Kidney (tissue), 13 donors: ENCODE measurements at regions not wholly inside any gene's neighbourhood (a gene's known extent, or its start where the extent isn't known, plus 50 kb on each side); places are given as distances from the start of the nearest gene placed in this dataset.
"Not testable (repeated sequence)": the region's sequence is repeated elsewhere in the genome, so short reads cannot be mapped to it uniquely, and the experiment has no call there.

Source experiments
- DNase-seq, 5 donors: peaks; one replicate each; pipeline ENCODE4 v3.0.0-alpha.2; 2013 to 2020
- FAIRE-seq: peaks from 2 replicates; lab custom pipeline; 2012; peaks lifted over from hg19 to GRCh38; lab: Jason Lieb, UNC
- H3K27ac ChIP-seq, 2 donors: one replicate each; pipeline ENCODE4 v1.7.0; 2013; ENCODE audit warnings: low read depth in 2 of 2, low read length in 2 of 2, inconsistent platforms in 1 of 2
- H3K27me3 ChIP-seq: one replicate; pipeline ENCODE4 v1.7.1; 2013; ENCODE audit warnings: low read length, inconsistent platforms; ENCODE audit not compliant: control insufficient read depth, insufficient read depth
- H3K36me3 ChIP-seq, 3 donors: one replicate each; pipeline versions ENCODE4 v1.7.0 to v1.7.1; 2013; ENCODE audit warnings: low read length in 3 of 3, control low read depth in 1 of 3, inconsistent platforms in 1 of 3; ENCODE audit not compliant: insufficient read depth in 3 of 3, control insufficient read depth in 2 of 3
- H3K4me1 ChIP-seq, 3 donors: one replicate each; pipeline versions ENCODE4 v1.7.0 to v1.7.1; 2013; ENCODE audit warnings: low read length in 3 of 3, inconsistent platforms in 1 of 3, low read depth in 1 of 3; ENCODE audit not compliant: control insufficient read depth in 2 of 3, insufficient read depth in 2 of 3
- H3K4me3 ChIP-seq, 3 donors: one replicate each; pipeline versions ENCODE4 v1.7.0 to v1.8.1; 2013; ENCODE audit warnings: low read length in 3 of 3, control low read depth in 1 of 3, inconsistent platforms in 1 of 3
- H3K9ac ChIP-seq, 3 donors: one replicate each; pipeline versions ENCODE4 v1.7.0 to v1.7.1; 2013; ENCODE audit warnings: low read length in 3 of 3, control low read depth in 1 of 3, inconsistent platforms in 1 of 3
- H3K9me3 ChIP-seq, 3 donors: one replicate each; pipeline versions ENCODE4 v1.7.0 to v1.7.1; 2013; ENCODE audit warnings: low read length in 3 of 3, control low read depth in 1 of 3, inconsistent platforms in 1 of 3; ENCODE audit not compliant: control insufficient read depth in 2 of 3, insufficient read depth in 1 of 3
- intact Hi-C: fragments of 100-400 bp; cut with DNase I; formaldehyde crosslinking; loops from one replicate; pipeline ENCODE4 v1.11.1; 2022
- TF ChIP-seq, protein P1 (sequence below): IDR thresholded peaks from 3 replicates; pipeline ENCODE4 v1.5.1; 2012; ENCODE audit warnings: mild to moderate bottlenecking, moderate library complexity, borderline replicate concordance; ENCODE audit not compliant: insufficient read depth; ENCODE audit errors: extremely low read depth
- donor health status: control.
- donor health status: control.
- donor health status: control.
- donor health status: control.
- donor health status: control.
- donor health status: DM: yes; HTN: yes; CAD: no.
- donor health status: Normal renal cell carcinoma (clear cell type).

DNA sequence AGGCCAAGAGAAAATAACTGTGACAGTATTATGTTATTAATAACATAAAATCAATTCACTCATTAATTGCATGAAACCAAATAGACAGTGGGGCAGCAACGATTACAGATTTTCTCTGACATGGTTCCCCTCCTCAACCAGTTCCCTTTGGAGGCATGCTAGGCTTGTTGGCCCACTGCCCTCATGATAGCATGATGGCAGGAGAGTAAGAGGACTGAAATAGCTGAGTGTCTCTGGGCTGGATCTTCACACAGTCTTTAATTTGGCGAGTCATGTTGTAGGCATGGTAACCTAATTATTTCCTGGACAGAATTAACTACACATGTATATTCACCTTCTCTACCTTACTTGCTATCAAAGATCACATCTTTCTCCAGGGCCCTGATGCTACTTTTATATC lies 266.2 kb upstream of the PELI2 start:
- H3K9me3 ChIP-seq = no peaks in the 10 kb centered on the region
- H3K4me1 ChIP-seq = no peaks in the 10 kb centered on the region
- H3K36me3 ChIP-seq = no peaks in the 10 kb centered on the region
- H3K4me3 ChIP-seq = no peak overlapping the region
- no peak for DNase-seq
- TF ChIP-seq, protein P1, sequence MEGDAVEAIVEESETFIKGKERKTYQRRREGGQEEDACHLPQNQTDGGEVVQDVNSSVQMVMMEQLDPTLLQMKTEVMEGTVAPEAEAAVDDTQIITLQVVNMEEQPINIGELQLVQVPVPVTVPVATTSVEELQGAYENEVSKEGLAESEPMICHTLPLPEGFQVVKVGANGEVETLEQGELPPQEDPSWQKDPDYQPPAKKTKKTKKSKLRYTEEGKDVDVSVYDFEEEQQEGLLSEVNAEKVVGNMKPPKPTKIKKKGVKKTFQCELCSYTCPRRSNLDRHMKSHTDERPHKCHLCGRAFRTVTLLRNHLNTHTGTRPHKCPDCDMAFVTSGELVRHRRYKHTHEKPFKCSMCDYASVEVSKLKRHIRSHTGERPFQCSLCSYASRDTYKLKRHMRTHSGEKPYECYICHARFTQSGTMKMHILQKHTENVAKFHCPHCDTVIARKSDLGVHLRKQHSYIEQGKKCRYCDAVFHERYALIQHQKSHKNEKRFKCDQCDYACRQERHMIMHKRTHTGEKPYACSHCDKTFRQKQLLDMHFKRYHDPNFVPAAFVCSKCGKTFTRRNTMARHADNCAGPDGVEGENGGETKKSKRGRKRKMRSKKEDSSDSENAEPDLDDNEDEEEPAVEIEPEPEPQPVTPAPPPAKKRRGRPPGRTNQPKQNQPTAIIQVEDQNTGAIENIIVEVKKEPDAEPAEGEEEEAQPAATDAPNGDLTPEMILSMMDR = no peak
- no peak overlapping the region for H3K27ac ChIP-seq
- no peaks in the 10 kb centered on the region for H3K27me3 ChIP-seq
- FAIRE-seq = no peak
- intact Hi-C loops = no loop called here
- H3K9ac ChIP-seq = no peak overlapping the region

DNA sequence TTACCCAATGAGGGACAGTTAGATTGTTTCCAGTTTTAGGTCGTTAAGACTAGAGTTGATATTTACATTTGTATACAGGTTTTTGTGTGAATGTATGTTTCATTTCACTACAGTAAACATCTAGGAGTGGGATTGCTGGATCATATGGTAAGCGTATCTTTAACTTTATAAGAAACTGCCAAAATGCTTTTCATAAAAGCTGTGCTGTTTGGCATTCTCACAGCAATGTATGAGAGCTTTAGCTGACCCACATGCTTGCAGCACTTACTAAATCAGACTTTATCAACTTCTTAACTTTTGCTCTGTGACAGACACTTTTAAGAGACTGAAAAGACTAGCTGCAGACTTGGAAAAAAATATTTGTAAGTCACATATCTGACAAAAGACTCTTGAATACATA lies 262.5 kb upstream of the PELI2 start:
- no peaks in the 10 kb centered on the region for H3K27me3 ChIP-seq
- H3K9me3 ChIP-seq = peaks cover 0 to 2% (median 0%) of the 10 kb centered on the region in 3 donors
- H3K4me3 ChIP-seq = no peak overlapping the region
- FAIRE-seq = no peak
- DNase-seq = no peak
- TF ChIP-seq, protein P1 = no peak
- no peak overlapping the region for H3K9ac ChIP-seq
- intact Hi-C loops = no loop called here
- H3K4me1 ChIP-seq = no peaks in the 10 kb centered on the region
- no peaks in the 10 kb centered on the region for H3K36me3 ChIP-seq
- no peak overlapping the region for H3K27ac ChIP-seq

DNA sequence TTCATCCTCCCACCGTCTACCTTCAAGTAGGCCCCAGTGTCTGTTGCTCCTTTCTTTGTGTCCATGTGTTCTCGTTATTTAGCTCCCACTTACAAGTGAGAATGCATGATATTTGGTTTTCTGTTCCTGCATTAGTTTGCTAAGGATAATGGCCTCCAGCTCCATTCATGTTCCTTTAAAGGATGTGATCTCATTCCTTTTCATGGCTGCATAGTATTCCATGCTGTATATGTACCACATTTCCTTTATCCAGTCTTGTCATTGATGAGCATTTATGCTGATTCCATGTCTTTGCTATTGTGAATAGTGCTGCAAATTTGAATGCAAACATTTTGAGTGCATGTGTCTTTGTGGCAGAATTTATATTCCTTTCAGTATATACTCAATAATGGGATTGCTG lies 259.6 kb upstream of the PELI2 start:
- Histone ChIP-seq H3K9me3 (peaks cover 0 to 2% (median 2%) of the 10 kb centered on the region in 3 donors), H3K27ac (no peak overlapping the region), H3K9ac (no peak overlapping the region), H3K36me3 (no peaks in the 10 kb centered on the region), H3K27me3 (no peaks in the 10 kb centered on the region), H3K4me1 (no peaks in the 10 kb centered on the region), H3K4me3 (no peak overlapping the region)
- TF ChIP-seq, protein P1 = no peak
- intact Hi-C loops = no loop called here
- no peak for DNase-seq
- no peak for FAIRE-seq

DNA sequence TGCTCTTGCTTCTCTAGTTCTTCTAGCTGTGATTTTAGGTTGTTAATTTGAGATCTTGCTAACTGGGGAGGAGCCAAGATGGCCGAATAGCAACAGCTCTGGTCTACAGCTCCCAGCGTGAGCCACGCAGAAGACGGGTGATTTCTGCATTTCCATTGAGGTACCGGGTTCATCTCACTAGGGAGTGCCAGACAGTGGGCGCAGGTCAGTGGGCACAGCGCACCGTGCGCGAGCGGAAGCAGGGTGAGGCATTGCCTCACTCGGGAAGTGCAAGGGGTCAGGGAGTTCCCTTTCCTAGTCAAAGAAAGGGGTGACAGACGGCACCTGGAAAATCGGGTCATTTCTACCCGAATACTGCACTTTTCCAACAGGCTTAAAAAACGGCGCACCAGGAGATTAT lies 256.6 kb upstream of the PELI2 start:
- H3K9ac ChIP-seq, H3K4me1 ChIP-seq, FAIRE-seq, H3K4me3 ChIP-seq, DNase-seq, intact Hi-C loops, H3K27ac ChIP-seq, H3K9me3 ChIP-seq, H3K27me3 ChIP-seq, H3K36me3 ChIP-seq: not testable (repeated sequence)
